Mesothelial cell of epicardium (in vitro differentiated cells): ENCODE measurements at regions not wholly inside any gene's neighbourhood (a gene's known extent, or its start where the extent isn't known, plus 50 kb on each side); places are given as distances from the start of the nearest gene placed in this dataset.

Experiments used
- DNase-seq, 2 experiments: peaks; one replicate each; pipeline ENCODE4 v3.0.0; 2021; ENCODE audit warnings: low spot score in 2 of 2; ENCODE audit not compliant: unreplicated experiment in 2 of 2
- H3K27ac Mint-ChIP-seq: 2 replicates; pipeline ENCODE4 v1.8.0; 2021; ENCODE audit warnings: mixed read lengths
- H3K27me3 Mint-ChIP-seq: 2 replicates; pipeline ENCODE4 v1.8.0; 2021; ENCODE audit warnings: low read depth, mixed read lengths
- H3K36me3 Mint-ChIP-seq: 2 replicates; pipeline ENCODE4 v1.8.0; 2021; ENCODE audit warnings: mixed read lengths
- H3K4me1 Mint-ChIP-seq: 2 replicates; pipeline ENCODE4 v1.8.0; 2021; ENCODE audit warnings: mixed read lengths
- H3K4me3 Mint-ChIP-seq: 2 replicates; pipeline ENCODE4 v1.8.0; 2021; ENCODE audit warnings: mild to moderate bottlenecking, moderate library complexity, mixed read lengths
- H3K9me3 Mint-ChIP-seq: 2 replicates; pipeline ENCODE4 v1.8.0; 2021; ENCODE audit warnings: mixed read lengths
- CTCF ChIP-seq: fragments of 200-600 bp; sonication (generic); IDR thresholded peaks from one replicate; pipeline ENCODE4 v1.5.0; 2021; ENCODE audit warnings: antibody characterized with exemption; ENCODE audit not compliant: unreplicated experiment

- H3K27ac Mint-ChIP-seq: peak overlapping the region; percentile 35
- peaks cover 17% of the 10 kb centered on the region for H3K9me3 Mint-ChIP-seq
- H3K4me3 Mint-ChIP-seq: no peak overlapping the region
- no peak for DNase-seq
- TF ChIP-seq CTCF: no peak
- peaks cover 26% of the 10 kb centered on the region for H3K4me1 Mint-ChIP-seq
- peaks cover 4% of the 10 kb centered on the region for H3K27me3 Mint-ChIP-seq
- no peaks in the 10 kb centered on the region for H3K36me3 Mint-ChIP-seq
These were observed 133.0 kb upstream of the LEF1 start for GRCh38 chr4:108301545-108302251.

GRCh38 chr4:108297605-108298004 lies 128.9 kb upstream of the LEF1 start:
- TF ChIP-seq CTCF: no peak
- no peak for DNase-seq
- Mint-ChIP-seq H3K9me3 (peaks cover 17% of the 10 kb centered on the region), H3K4me3 (no peak overlapping the region), H3K4me1 (peaks cover 7% of the 10 kb centered on the region), H3K36me3 (no peaks in the 10 kb centered on the region), H3K27ac (no peak overlapping the region), H3K27me3 (no peaks in the 10 kb centered on the region)

- H3K27ac Mint-ChIP-seq: no peak overlapping the region
- no peaks in the 10 kb centered on the region for H3K36me3 Mint-ChIP-seq
- no peaks in the 10 kb centered on the region for H3K9me3 Mint-ChIP-seq
- no peak overlapping the region for H3K4me3 Mint-ChIP-seq
- H3K4me1 Mint-ChIP-seq: peaks cover 11% of the 10 kb centered on the region
- TF ChIP-seq CTCF: no peak
- no peaks in the 10 kb centered on the region for H3K27me3 Mint-ChIP-seq
- no peak for DNase-seq
These were observed 123.5 kb upstream of the LEF1 start for GRCh38 chr4:108292229-108292628.

- TF ChIP-seq CTCF: no peak
- Mint-ChIP-seq H3K27me3 (no peaks in the 10 kb centered on the region), H3K36me3 (no peaks in the 10 kb centered on the region), H3K27ac (no peak overlapping the region), H3K4me1 (peaks cover 11% of the 10 kb centered on the region), H3K9me3 (no peaks in the 10 kb centered on the region), H3K4me3 (no peak overlapping the region)
- no peak for DNase-seq
These were observed 122.4 kb upstream of the LEF1 start for GRCh38 chr4:108291137-108291536.

- Mint-ChIP-seq H3K27me3 (no peaks in the 10 kb centered on the region), H3K4me1 (peaks cover 11% of the 10 kb centered on the region), H3K4me3 (no peak overlapping the region), H3K36me3 (no peaks in the 10 kb centered on the region), H3K9me3 (peaks cover 7% of the 10 kb centered on the region), H3K27ac (no peak overlapping the region)
- DNase-seq: no peak
- no peak for TF ChIP-seq CTCF
These were observed 119.2 kb upstream of the LEF1 start for GRCh38 chr4:108287834-108288413.
